ENCODE measurements at regions not wholly inside any gene's neighbourhood (a gene's known extent, or its start where the extent isn't known, plus 50 kb on each side); places are given as distances from the start of the nearest gene placed in this dataset.
A peak's percentile ranks its signal among the peaks of the same experiment; 100 is the strongest.

GRCh38 chr6:41488433-41489119 lies 57.6 kb upstream of the FOXP4 start:
- H3K56ac ChIP-seq (ENCODE audit: extremely low read depth, insufficient read depth, low read length) = no peak overlapping the region
- peak overlapping the region; percentile 69 for H2AK9ac ChIP-seq (replicated peaks; ENCODE audit: low read depth, low read length, poor library complexity)
- peak overlapping the region; percentile 3; the same call in 1 of the 2 replicates for H3K18ac ChIP-seq (ENCODE audit: low read depth, low read length)
- no peak overlapping the region for H3K27ac ChIP-seq (ENCODE audit: insufficient read depth, low read length)
- 0 out of 2 replicates have a peak overlapping the region, but pooled peaks have one; percentile 30 for H3K4me2 ChIP-seq (ENCODE audit: low read depth, low read length)
- H2BK120ac ChIP-seq (ENCODE audit: low read depth, low read length) = peak overlapping the region; percentile 68; the same call in 1 of the 2 replicates
- peak overlapping the region; percentile 27; the same call in 1 of the 2 replicates for H4K91ac ChIP-seq (ENCODE audit: insufficient read depth, low read depth, low read length)
- no peaks in the 10 kb centered on the region for H3K36me3 ChIP-seq (ENCODE audit: control insufficient read depth, insufficient read depth, low read length)
- ChIA-PET POLR2A (ENCODE audit: unreplicated experiment) (no interaction called here), CTCF (no interaction called here)
- no peak overlapping the region for H3K14ac ChIP-seq (replicated peaks; ENCODE audit: low read depth, low read length)
- intact Hi-C loops (cut with micrococcal nuclease) (no loop called here), in situ Hi-C loops (cut with MboI; ENCODE audit: low sequenced_read_pairs) (no loop called here), dilution Hi-C loops (cut with HindIII; ENCODE audit: low sequenced_read_pairs, unreplicated experiment) (no loop called here)
- H3K27me3 ChIP-seq (ENCODE audit: control insufficient read depth, insufficient read depth, low read length) = peaks cover 25% of the 10 kb centered on the region
- 0% methylated on average over 2 of the region's 12 CpGs; no CpG with 5 or more reads in 1 of the 2 experiments for WGBS, 2 experiments (ENCODE audit: extremely low coverage in 2 of 2, insufficient read length in 1 of 2)
- H3K9me3 ChIP-seq (ENCODE audit: control insufficient read depth, insufficient read depth, low read length) = no peaks in the 10 kb centered on the region
- peak; percentile 99 for ATAC-seq (ENCODE audit: low read depth)
- 0 out of 2 replicates have a peak overlapping the region, but pooled peaks have one; percentile 38 for H2BK20ac ChIP-seq (ENCODE audit: low read depth, low read length)
- DNase-seq = peak; percentile 92
- H3K9me1 ChIP-seq (ENCODE audit: insufficient read depth, low read length) = peaks cover 3% of the 10 kb centered on the region; the same call in 1 of the 2 replicates
- TF ChIP-seq CTCF (conservative IDR thresholded peaks at IDR 0.05; ENCODE audit: low read depth, low read length) (no peak), CEBPB (IDR thresholded peaks at IDR 0.05; ENCODE audit: low read depth, low read length) (0 out of 2 replicates have a peak, but pooled peaks have one; percentile 0), MAZ (IDR thresholded peaks at IDR 0.05; ENCODE audit: borderline replicate concordance, low read depth, low read length) (peak; percentile 93), MXI1 (IDR thresholded peaks at IDR 0.05; ENCODE audit: borderline replicate concordance, low read depth, low read length) (peak; percentile 32; the same call in 1 of the 2 replicates), FOS (IDR thresholded peaks at IDR 0.05; ENCODE audit: low read depth, low read length) (peak; percentile 68), CHD1 (IDR thresholded peaks at IDR 0.05; ENCODE audit: low read depth, low read length) (no peak)
- H4K8ac ChIP-seq (ENCODE audit: low read depth in 2 of 2, low read length in 2 of 2) = no peak overlapping the region; a peak in 1 of 4 replicates
- BruUV-seq (replicated peaks) = no TSS peak
- H2AK5ac ChIP-seq (ENCODE audit: low read depth, low read length) = peak overlapping the region; percentile 28; the same call in 1 of the 2 replicates
- H3K23ac ChIP-seq (ENCODE audit: low read depth, low read length) = no peak overlapping the region
- H4K20me1 ChIP-seq (ENCODE audit: insufficient read depth, low read length) = no peaks in the 10 kb centered on the region
- H2BK5ac ChIP-seq (ENCODE audit: low read depth, low read length, poor library complexity, severe bottlenecking) = no peak overlapping the region
- H2AFZ ChIP-seq (replicated peaks; ENCODE audit: low read length, poor library complexity) = peak overlapping the region; percentile 77
- H3K9ac ChIP-seq (ENCODE audit: low read depth, low read length) = no peak overlapping the region
- H3K79me1 ChIP-seq (ENCODE audit: low read depth in 1 of 2, low read length in 2 of 2) = no peaks in the 10 kb centered on the region
- H2BK15ac ChIP-seq (ENCODE audit: low read depth, low read length) = no peak overlapping the region; the same call in 2 of the 3 replicates
- peaks cover 15% of the 10 kb centered on the region for H3K4me1 ChIP-seq (ENCODE audit: control insufficient read depth, insufficient read depth, low read length)
- no peak overlapping the region for H3K4me3 ChIP-seq (ENCODE audit: insufficient read depth, low read depth, low read length)
- no peak overlapping the region; the same call in 1 of the 2 replicates for H3K4ac ChIP-seq (ENCODE audit: low read depth, low read length)
- H4K5ac ChIP-seq (ENCODE audit: low read depth, low read length) = peak overlapping the region; percentile 9; the same call in 1 of the 2 replicates

All from IMR-90 (cell line).